AG10803 (cell line): ENCODE measurements at regions not wholly inside any gene's neighbourhood (a gene's known extent, or its start where the extent isn't known, plus 50 kb on each side); places are given as distances from the start of the nearest gene placed in this dataset.
A peak's percentile ranks its signal among the peaks of the same experiment; 100 is the strongest.

Experiments
- DNase-seq: peaks from one replicate; pipeline ENCODE4 v3.0.0; 2010; ENCODE audit warnings: low read depth
- H3K4me3 ChIP-seq: 2 replicates; pipeline ENCODE4 v1.5.1; 2011; ENCODE audit warnings: mild to moderate bottlenecking, low read length, control low read depth
- CTCF ChIP-seq: conservative IDR thresholded peaks from 2 replicates; pipeline ENCODE4 v1.5.1; 2011; ENCODE audit warnings: mild to moderate bottlenecking, low read length, control low read depth, inconsistent platforms

GRCh38 chr2:217733461-217733860 lies 269.3 kb downstream of the TNS1 start:
- peak; percentile 82 for DNase-seq
- H3K4me3 ChIP-seq: no peak overlapping the region
- TF ChIP-seq CTCF: no peak

GRCh38 chr2:217732992-217733391 lies 269.8 kb downstream of the TNS1 start:
- peak; percentile 95 for DNase-seq
- TF ChIP-seq CTCF: no peak
- H3K4me3 ChIP-seq: no peak overlapping the region

GRCh38 chr2:217731805-217732204 lies 271.0 kb downstream of the TNS1 start:
- no peak for TF ChIP-seq CTCF
- peak; percentile 33 for DNase-seq
- H3K4me3 ChIP-seq: no peak overlapping the region

DNA sequence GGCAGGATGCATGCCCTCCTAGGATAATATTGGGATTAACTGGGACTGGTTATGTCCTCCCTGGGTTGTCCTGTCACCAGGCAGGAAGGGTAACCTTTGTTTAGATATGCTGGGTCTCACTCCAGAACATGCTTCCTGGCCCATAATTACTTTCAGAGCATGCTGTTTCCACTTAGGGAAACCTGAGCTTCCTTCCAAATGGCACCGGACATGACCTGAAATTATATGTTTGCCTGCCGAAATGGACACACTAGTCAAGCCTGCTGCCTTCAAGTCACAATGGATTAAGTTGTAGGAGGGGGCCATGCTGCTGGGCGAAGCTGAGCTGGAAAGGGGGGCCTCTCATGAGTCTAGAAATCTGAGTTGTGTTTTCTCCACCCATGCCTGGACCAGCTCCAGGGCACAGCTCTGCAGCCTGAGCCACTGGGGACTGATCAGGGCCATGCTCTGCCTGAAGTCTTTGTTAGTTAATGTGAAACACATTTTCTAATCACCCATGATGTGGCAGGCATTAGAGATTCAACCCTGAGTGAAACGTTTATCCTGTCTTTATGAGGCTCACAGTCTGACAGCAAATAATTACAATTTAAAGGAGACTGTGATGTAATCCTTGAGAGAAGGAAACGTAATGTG lies 273.3 kb downstream of the TNS1 start:
- peak; percentile 81 for DNase-seq
- no peak overlapping the region for H3K4me3 ChIP-seq
- no peak for TF ChIP-seq CTCF

DNA sequence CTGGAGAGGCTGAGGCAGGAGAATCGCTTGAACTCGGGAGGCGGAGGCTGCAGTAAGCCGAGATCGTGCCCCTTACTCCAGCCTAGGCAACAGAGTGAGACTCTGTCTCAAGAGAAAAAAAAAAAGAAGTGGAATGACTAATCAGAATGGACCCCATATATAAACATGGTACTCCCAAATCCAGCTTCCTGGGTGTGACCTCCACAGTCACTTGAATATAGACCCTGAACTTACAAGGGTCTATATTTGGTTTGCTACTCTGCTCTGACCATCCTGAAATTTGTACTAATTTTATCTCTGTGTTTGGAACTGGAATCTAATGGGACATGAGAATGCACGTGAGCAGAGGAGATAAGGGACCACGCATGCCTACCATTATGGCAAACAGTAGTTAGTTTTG lies 275.0 kb downstream of the TNS1 start:
- no peak for TF ChIP-seq CTCF
- DNase-seq: no peak
- H3K4me3 ChIP-seq: no peak overlapping the region

DNA sequence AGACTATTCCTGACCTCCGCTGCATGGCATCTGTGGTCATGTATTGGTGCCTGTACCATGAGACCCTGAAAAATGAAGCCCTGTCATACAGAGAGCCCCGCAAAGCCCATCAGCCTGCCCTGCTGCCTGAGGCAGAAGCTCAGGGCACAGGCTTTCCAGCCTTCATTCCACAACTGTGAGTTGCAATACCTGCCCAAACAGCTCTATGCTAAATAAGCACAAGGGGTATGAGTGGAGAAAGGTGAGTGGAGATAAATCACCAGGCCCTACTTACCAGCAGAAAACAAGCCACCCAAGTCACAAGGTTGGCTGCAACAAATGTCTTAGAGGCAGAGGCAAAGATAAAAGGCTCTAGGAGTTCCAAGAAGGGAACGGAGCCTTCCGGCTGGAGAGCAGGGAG lies 277.4 kb downstream of the TNS1 start:
- TF ChIP-seq CTCF: no peak
- DNase-seq: no peak
- H3K4me3 ChIP-seq: no peak overlapping the region

GRCh38 chr2:217724471-217724870 lies 278.3 kb downstream of the TNS1 start:
- no peak for TF ChIP-seq CTCF
- no peak overlapping the region for H3K4me3 ChIP-seq
- no peak for DNase-seq
